Chondrocyte (in vitro differentiated cells): ENCODE measurements at regions not wholly inside any gene's neighbourhood (a gene's known extent, or its start where the extent isn't known, plus 50 kb on each side); places are given as distances from the start of the nearest gene placed in this dataset.

Experiments used
- DNase-seq: peaks from one replicate; pipeline ENCODE4 v3.0.0; 2021; ENCODE audit warnings: mixed read lengths, low spot score
- H3K27ac Mint-ChIP-seq: one replicate; pipeline ENCODE4 v1.8.0; 2021; ENCODE audit warnings: mild to moderate bottlenecking, moderate library complexity, mixed read lengths; ENCODE audit not compliant: unreplicated experiment
- H3K27me3 Mint-ChIP-seq: 2 replicates; pipeline ENCODE4 v1.8.0; 2021; ENCODE audit warnings: low read depth, mixed read lengths
- H3K36me3 Mint-ChIP-seq: 2 replicates; pipeline ENCODE4 v1.8.0; 2021; ENCODE audit warnings: low read depth, mixed read lengths
- H3K4me1 Mint-ChIP-seq: 2 replicates; pipeline ENCODE4 v1.8.0; 2021; ENCODE audit warnings: low read depth, mild to moderate bottlenecking, mixed read lengths
- H3K4me3 Mint-ChIP-seq: one replicate; pipeline ENCODE4 v1.8.0; 2021; ENCODE audit warnings: mild to moderate bottlenecking, moderate library complexity, mixed read lengths; ENCODE audit not compliant: unreplicated experiment
- H3K9me3 Mint-ChIP-seq: 2 replicates; pipeline ENCODE4 v1.8.0; 2021; ENCODE audit warnings: low read depth, mixed read lengths
- TF ChIP-seq, protein P1 (sequence below): fragments of 200-600 bp; sonication (generic); IDR thresholded peaks from 2 replicates; pipeline ENCODE4 v1.5.0; 2021; ENCODE audit warnings: antibody characterized with exemption, mild to moderate bottlenecking, moderate library complexity

DNA sequence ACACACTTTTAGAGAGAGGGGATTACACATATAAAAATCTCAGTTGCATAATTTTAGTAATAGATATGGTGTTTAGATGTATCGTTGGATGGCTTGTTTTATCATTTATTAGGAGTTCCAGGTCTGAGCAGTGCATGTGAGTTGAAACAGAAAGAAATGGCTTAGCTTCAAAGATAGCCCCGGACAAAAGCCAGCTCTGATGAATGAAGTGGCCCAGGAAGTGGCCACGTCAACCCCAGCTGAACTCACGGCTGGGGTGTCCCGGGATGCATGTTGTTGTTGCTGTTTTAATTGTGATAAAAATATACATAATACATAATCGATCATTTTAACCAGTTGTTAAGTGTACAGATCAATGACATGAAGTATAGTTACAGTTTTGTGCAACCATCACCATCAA lies 1513.6 kb downstream of the BRD1 start:
- TF ChIP-seq, protein P1, sequence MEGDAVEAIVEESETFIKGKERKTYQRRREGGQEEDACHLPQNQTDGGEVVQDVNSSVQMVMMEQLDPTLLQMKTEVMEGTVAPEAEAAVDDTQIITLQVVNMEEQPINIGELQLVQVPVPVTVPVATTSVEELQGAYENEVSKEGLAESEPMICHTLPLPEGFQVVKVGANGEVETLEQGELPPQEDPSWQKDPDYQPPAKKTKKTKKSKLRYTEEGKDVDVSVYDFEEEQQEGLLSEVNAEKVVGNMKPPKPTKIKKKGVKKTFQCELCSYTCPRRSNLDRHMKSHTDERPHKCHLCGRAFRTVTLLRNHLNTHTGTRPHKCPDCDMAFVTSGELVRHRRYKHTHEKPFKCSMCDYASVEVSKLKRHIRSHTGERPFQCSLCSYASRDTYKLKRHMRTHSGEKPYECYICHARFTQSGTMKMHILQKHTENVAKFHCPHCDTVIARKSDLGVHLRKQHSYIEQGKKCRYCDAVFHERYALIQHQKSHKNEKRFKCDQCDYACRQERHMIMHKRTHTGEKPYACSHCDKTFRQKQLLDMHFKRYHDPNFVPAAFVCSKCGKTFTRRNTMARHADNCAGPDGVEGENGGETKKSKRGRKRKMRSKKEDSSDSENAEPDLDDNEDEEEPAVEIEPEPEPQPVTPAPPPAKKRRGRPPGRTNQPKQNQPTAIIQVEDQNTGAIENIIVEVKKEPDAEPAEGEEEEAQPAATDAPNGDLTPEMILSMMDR = no peak
- Mint-ChIP-seq H3K27me3 (peaks cover 24% of the 10 kb centered on the region), H3K9me3 (peaks cover 21% of the 10 kb centered on the region), H3K4me1 (peaks cover 8% of the 10 kb centered on the region), H3K36me3 (peaks cover 1% of the 10 kb centered on the region), H3K27ac (no peak overlapping the region), H3K4me3 (no peak overlapping the region)
- DNase-seq = no peak

GRCh38 chr22:48313175-48313830 lies 1514.4 kb downstream of the BRD1 start:
- no peak overlapping the region for H3K27ac Mint-ChIP-seq
- peaks cover 21% of the 10 kb centered on the region for H3K9me3 Mint-ChIP-seq
- no peak overlapping the region for H3K4me3 Mint-ChIP-seq
- peaks cover 1% of the 10 kb centered on the region for H3K36me3 Mint-ChIP-seq
- no peak for DNase-seq
- TF ChIP-seq, protein P1 = no peak
- H3K4me1 Mint-ChIP-seq = peaks cover 8% of the 10 kb centered on the region
- H3K27me3 Mint-ChIP-seq = peaks cover 18% of the 10 kb centered on the region

GRCh38 chr22:48310740-48311139 lies 1516.9 kb downstream of the BRD1 start:
- Mint-ChIP-seq H3K4me1 (peaks cover 8% of the 10 kb centered on the region), H3K27me3 (peaks cover 7% of the 10 kb centered on the region), H3K9me3 (peaks cover 21% of the 10 kb centered on the region), H3K36me3 (peaks cover 1% of the 10 kb centered on the region), H3K4me3 (no peak overlapping the region), H3K27ac (no peak overlapping the region)
- TF ChIP-seq, protein P1 = no peak
- no peak for DNase-seq

DNA sequence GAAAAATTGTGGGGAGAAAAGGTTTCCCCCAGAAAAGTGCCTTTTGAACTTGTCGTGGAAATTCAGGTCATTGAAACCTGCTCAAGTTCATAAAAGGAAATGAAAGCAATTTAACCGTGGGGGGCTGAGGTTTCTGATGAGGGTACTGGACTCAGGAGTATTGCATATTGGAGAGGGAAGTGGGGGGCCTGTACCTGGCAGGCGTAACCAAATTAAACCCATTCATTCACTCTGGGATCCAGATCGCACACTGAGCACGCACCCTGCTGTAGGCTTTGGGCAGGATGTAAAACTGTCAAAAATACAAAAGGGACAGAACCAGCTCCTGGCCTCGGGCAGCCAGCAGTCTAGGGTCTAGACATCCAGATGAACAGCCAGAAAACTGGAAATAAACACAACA lies 1517.4 kb downstream of the BRD1 start:
- TF ChIP-seq, protein P1 = no peak
- Mint-ChIP-seq H3K4me3 (no peak overlapping the region), H3K36me3 (peaks cover 1% of the 10 kb centered on the region), H3K27me3 (peaks cover 8% of the 10 kb centered on the region), H3K27ac (no peak overlapping the region), H3K4me1 (peaks cover 8% of the 10 kb centered on the region), H3K9me3 (peaks cover 21% of the 10 kb centered on the region)
- DNase-seq = no peak

GRCh38 chr22:48309836-48310235 lies 1517.8 kb downstream of the BRD1 start:
- no peak overlapping the region for H3K4me3 Mint-ChIP-seq
- no peak for DNase-seq
- peaks cover 1% of the 10 kb centered on the region for H3K36me3 Mint-ChIP-seq
- peaks cover 12% of the 10 kb centered on the region for H3K27me3 Mint-ChIP-seq
- no peak overlapping the region for H3K27ac Mint-ChIP-seq
- TF ChIP-seq, protein P1 = no peak
- H3K9me3 Mint-ChIP-seq = peaks cover 21% of the 10 kb centered on the region
- peaks cover 8% of the 10 kb centered on the region for H3K4me1 Mint-ChIP-seq
